ENCODE measurements at regions not wholly inside any gene's neighbourhood (a gene's known extent, or its start where the extent isn't known, plus 50 kb on each side); places are given as distances from the start of the nearest gene placed in this dataset.

DNA sequence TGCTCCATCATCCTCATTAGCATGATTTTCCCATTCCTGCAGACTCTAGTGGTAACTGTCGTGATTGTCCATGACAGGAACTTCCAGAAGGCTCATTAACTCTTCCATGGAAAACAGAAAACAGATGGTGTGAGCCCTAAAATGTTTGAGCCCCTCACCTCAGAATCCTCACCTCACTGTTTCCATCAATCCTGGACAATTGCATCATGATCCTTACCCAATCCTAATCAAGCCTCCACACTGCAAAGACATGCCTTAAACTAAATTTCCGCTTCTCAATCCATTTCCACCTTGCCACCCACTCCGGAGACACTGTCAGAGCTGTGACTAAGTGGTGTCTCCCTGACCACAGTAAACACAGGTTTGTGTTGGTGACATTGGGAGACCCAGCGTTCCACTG lies 311.0 kb upstream of the JARID2 start:
- Mint-ChIP-seq H3K4me1 (ENCODE audit: low read depth, unreplicated experiment) (no peaks in the 10 kb centered on the region), H3K27me3 (ENCODE audit: unreplicated experiment) (no peaks in the 10 kb centered on the region), H3K27ac (ENCODE audit: unreplicated experiment) (no peak overlapping the region), H3K4me3 (ENCODE audit: low read depth, unreplicated experiment) (no peak overlapping the region), H3K9me3 (ENCODE audit: low read depth, unreplicated experiment) (no peaks in the 10 kb centered on the region), H3K36me3 (ENCODE audit: insufficient read depth, unreplicated experiment) (no peaks in the 10 kb centered on the region)
- no peak for DNase-seq
- no TSS peak for BruUV-seq (replicated peaks)
- TF ChIP-seq, protein P1, sequence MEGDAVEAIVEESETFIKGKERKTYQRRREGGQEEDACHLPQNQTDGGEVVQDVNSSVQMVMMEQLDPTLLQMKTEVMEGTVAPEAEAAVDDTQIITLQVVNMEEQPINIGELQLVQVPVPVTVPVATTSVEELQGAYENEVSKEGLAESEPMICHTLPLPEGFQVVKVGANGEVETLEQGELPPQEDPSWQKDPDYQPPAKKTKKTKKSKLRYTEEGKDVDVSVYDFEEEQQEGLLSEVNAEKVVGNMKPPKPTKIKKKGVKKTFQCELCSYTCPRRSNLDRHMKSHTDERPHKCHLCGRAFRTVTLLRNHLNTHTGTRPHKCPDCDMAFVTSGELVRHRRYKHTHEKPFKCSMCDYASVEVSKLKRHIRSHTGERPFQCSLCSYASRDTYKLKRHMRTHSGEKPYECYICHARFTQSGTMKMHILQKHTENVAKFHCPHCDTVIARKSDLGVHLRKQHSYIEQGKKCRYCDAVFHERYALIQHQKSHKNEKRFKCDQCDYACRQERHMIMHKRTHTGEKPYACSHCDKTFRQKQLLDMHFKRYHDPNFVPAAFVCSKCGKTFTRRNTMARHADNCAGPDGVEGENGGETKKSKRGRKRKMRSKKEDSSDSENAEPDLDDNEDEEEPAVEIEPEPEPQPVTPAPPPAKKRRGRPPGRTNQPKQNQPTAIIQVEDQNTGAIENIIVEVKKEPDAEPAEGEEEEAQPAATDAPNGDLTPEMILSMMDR (IDR thresholded peaks at IDR 0.05; ENCODE audit: unreplicated experiment), result no peak
- intact Hi-C loops (cut with micrococcal nuclease; ENCODE audit: unreplicated experiment), result no loop called here
- CTCF ChIA-PET, result no interaction called here

DNA sequence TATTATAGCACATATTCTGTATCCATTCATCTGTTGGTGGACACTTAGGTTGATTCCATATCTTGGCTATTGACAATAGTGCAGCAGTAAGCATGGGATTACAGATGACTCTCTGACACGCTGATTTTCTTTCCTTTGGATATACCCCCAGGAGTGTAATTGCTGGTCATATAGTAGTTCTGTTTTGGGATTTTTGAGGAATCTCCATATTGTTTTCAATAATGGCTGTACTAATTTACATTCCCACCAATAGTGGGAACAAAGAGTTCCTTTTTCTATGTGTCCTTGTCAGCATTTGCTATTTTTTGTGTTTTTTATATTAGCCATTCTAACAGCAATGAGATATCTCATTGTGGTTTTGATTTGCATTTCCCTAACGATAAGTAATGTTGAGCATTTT lies 309.0 kb upstream of the JARID2 start:
- TF ChIP-seq, protein P1 (IDR thresholded peaks at IDR 0.05; ENCODE audit: unreplicated experiment), result no peak
- H3K36me3 Mint-ChIP-seq (ENCODE audit: insufficient read depth, unreplicated experiment), result no peaks in the 10 kb centered on the region
- no peak overlapping the region for H3K4me3 Mint-ChIP-seq (ENCODE audit: low read depth, unreplicated experiment)
- no peaks in the 10 kb centered on the region for H3K27me3 Mint-ChIP-seq (ENCODE audit: unreplicated experiment)
- H3K9me3 Mint-ChIP-seq (ENCODE audit: low read depth, unreplicated experiment), result no peaks in the 10 kb centered on the region
- DNase-seq, result no peak
- no peaks in the 10 kb centered on the region for H3K4me1 Mint-ChIP-seq (ENCODE audit: low read depth, unreplicated experiment)
- no TSS peak for BruUV-seq (replicated peaks)
- intact Hi-C loops (cut with micrococcal nuclease; ENCODE audit: unreplicated experiment), result no loop called here
- CTCF ChIA-PET, result interaction anchor here (0.6 to 0.7 kb wide), 3 partner anchors 56 to 344 kb away, joined by 3 to 5 read pairs (median 5); no protein-coding TSS in a partner anchor
- no peak overlapping the region for H3K27ac Mint-ChIP-seq (ENCODE audit: unreplicated experiment)

DNA sequence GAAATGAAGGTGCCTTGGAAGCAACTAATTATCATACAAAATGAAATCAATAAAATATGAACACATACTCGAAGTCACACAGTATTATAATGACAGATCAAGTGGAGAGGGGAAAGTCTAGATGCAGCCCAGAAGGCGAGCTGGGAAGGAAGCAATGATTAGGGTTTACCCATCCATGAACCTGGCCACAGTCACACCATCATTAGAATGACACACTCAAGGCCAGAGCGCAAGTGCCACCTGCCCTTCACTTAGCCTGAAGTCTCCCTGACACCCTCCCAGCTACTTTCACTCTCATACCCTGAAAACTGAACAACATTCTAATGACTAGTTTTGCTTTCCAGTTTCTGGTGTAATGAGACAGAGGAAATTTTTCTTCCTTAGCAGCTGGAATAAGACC lies 302.8 kb upstream of the JARID2 start:
- no peak overlapping the region for H3K27ac Mint-ChIP-seq (ENCODE audit: unreplicated experiment)

DNA sequence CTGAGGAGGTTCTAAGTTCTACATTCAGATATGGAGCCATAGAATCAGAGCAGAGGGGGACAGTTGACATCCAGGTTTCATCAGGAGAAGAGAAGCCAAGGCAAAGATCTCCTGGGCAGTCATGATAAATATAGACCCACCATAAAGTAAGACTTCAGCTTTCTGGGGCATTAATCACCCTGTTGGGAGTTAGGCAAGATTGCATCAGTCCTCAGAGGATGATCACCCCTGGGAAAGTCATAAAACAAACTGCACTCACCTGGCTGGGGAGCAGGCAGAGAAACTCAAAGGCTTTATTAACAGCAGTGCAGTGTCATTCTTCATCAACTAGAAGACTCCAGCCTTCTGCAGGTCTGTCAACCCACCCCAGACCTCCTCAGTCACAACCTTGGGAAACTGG lies 301.3 kb upstream of the JARID2 start:
- H3K9me3 Mint-ChIP-seq (ENCODE audit: low read depth, unreplicated experiment), result no peaks in the 10 kb centered on the region
- no peak for DNase-seq
- CTCF ChIA-PET, result no interaction called here
- intact Hi-C loops (cut with micrococcal nuclease; ENCODE audit: unreplicated experiment), result no loop called here
- peaks cover 12% of the 10 kb centered on the region for H3K27me3 Mint-ChIP-seq (ENCODE audit: unreplicated experiment)
- H3K27ac Mint-ChIP-seq (ENCODE audit: unreplicated experiment), result no peak overlapping the region
- TF ChIP-seq, protein P1 (IDR thresholded peaks at IDR 0.05; ENCODE audit: unreplicated experiment), result no peak
- no peaks in the 10 kb centered on the region for H3K36me3 Mint-ChIP-seq (ENCODE audit: insufficient read depth, unreplicated experiment)
- BruUV-seq (replicated peaks), result no TSS peak
- H3K4me3 Mint-ChIP-seq (ENCODE audit: low read depth, unreplicated experiment), result no peak overlapping the region
- no peaks in the 10 kb centered on the region for H3K4me1 Mint-ChIP-seq (ENCODE audit: low read depth, unreplicated experiment)

More for the DNA sequence above, 302.8 kb upstream of the JARID2 start:
- Mint-ChIP-seq H3K27me3 (ENCODE audit: unreplicated experiment) (peaks cover 12% of the 10 kb centered on the region), H3K4me1 (ENCODE audit: low read depth, unreplicated experiment) (no peaks in the 10 kb centered on the region), H3K36me3 (ENCODE audit: insufficient read depth, unreplicated experiment) (no peaks in the 10 kb centered on the region), H3K4me3 (ENCODE audit: low read depth, unreplicated experiment) (no peak overlapping the region), H3K9me3 (ENCODE audit: low read depth, unreplicated experiment) (no peaks in the 10 kb centered on the region)
- intact Hi-C loops (cut with micrococcal nuclease; ENCODE audit: unreplicated experiment), result no loop called here
- no peak for DNase-seq
- TF ChIP-seq, protein P1 (IDR thresholded peaks at IDR 0.05; ENCODE audit: unreplicated experiment), result no peak
- BruUV-seq (replicated peaks), result no TSS peak
- CTCF ChIA-PET, result no interaction called here
